Vagina (tissue), 2 donors: ENCODE measurements at regions not wholly inside any gene's neighbourhood (a gene's known extent, or its start where the extent isn't known, plus 50 kb on each side); places are given as distances from the start of the nearest gene placed in this dataset.

ENCODE experiments used
- POLR2A ChIP-seq, 2 donors: fragments of 450-650 bp; IDR thresholded peaks; one replicate each; pipeline ENCODE4 v1.6.1; 2017; ENCODE audit warnings: antibody characterized with exemption in 2 of 2, mild to moderate bottlenecking in 2 of 2, moderate library complexity in 2 of 2
- POLR2AphosphoS5 ChIP-seq, 2 donors: sonication (generic); formaldehyde crosslinking; IDR thresholded peaks; one replicate each; pipeline ENCODE4 v1.9.0; 2017; ENCODE audit warnings: antibody characterized with exemption in 2 of 2, mild to moderate bottlenecking in 2 of 2, low read depth in 1 of 2; ENCODE audit not compliant: insufficient read depth in 1 of 2
- TF ChIP-seq, protein P1 (sequence below), 3 experiments: fragments of 450-650 bp in 2 of 3; fragments of 200-600 bp in 1 of 3; sonication (generic) in 1 of 3; IDR thresholded peaks; one replicate each; pipeline ENCODE4 v1.5.1; 2017 to 2019; ENCODE audit warnings: antibody characterized with exemption in 3 of 3, mild to moderate bottlenecking in 2 of 3, moderate library complexity in 2 of 3

DNA sequence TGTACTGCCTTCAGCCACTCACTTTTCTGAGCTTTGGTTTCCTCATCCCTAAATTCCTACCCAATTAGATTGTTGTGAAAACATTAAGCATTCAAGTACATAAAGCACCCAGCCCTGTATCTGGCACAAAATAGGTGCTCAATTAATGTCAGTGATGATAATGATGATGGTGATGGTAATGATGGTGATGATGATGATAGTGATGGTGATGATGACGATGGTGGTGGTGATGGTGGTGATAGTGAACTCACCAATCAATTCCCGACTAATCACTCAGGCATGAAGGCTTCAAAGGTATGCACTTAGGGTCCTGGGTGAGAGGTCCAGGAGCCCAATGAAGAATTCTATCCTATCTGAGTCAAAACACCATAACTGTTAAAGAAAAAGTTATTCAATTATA, 383.5 kb downstream of the MATN1 start:
- TF ChIP-seq POLR2AphosphoS5 (IDR thresholded peaks at IDR 0.05; ENCODE audit: insufficient read depth in 1 of 2, low read depth in 1 of 2) (no peak), POLR2A (IDR thresholded peaks at IDR 0.05) (no peak)
- TF ChIP-seq, protein P1, sequence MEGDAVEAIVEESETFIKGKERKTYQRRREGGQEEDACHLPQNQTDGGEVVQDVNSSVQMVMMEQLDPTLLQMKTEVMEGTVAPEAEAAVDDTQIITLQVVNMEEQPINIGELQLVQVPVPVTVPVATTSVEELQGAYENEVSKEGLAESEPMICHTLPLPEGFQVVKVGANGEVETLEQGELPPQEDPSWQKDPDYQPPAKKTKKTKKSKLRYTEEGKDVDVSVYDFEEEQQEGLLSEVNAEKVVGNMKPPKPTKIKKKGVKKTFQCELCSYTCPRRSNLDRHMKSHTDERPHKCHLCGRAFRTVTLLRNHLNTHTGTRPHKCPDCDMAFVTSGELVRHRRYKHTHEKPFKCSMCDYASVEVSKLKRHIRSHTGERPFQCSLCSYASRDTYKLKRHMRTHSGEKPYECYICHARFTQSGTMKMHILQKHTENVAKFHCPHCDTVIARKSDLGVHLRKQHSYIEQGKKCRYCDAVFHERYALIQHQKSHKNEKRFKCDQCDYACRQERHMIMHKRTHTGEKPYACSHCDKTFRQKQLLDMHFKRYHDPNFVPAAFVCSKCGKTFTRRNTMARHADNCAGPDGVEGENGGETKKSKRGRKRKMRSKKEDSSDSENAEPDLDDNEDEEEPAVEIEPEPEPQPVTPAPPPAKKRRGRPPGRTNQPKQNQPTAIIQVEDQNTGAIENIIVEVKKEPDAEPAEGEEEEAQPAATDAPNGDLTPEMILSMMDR (IDR thresholded peaks at IDR 0.05), result no peak
